GM21825 (cell line): ENCODE measurements at regions not wholly inside any gene's neighbourhood (a gene's known extent, or its start where the extent isn't known, plus 50 kb on each side); places are given as distances from the start of the nearest gene placed in this dataset.
"Not testable (repeated sequence)": the region's sequence is repeated elsewhere in the genome, so short reads cannot be mapped to it uniquely, and the experiment has no call there.

Experiments
- ATAC-seq: cut with Tn5 transposase; IDR thresholded peaks from one replicate; pipeline ENCODE4 v1.9.1; 2021; ENCODE audit warnings: mild to moderate bottlenecking, moderate library complexity; ENCODE audit not compliant: unreplicated experiment

- no peak for ATAC-seq
Measured at GRCh38 chr19:29015569-29015968, 197.4 kb downstream of the UQCRFS1 start.

- no peak for ATAC-seq
Measured at GRCh38 chr19:29014857-29015436, 198.0 kb downstream of the UQCRFS1 start.

- no peak for ATAC-seq
Measured at GRCh38 chr19:29013988-29014387, 199.0 kb downstream of the UQCRFS1 start.

GRCh38 chr19:29013325-29013724 lies 199.6 kb downstream of the UQCRFS1 start:
- ATAC-seq = no peak

- ATAC-seq = no peak
Measured at GRCh38 chr19:29012457-29012856, 200.5 kb downstream of the UQCRFS1 start.

- no peak for ATAC-seq
Measured at GRCh38 chr19:29010276-29010675, 202.7 kb downstream of the UQCRFS1 start.

- no peak for ATAC-seq
Measured at GRCh38 chr19:29006057-29006735, 206.8 kb downstream of the UQCRFS1 start.

- no peak for ATAC-seq
Measured at GRCh38 chr19:29004796-29005195, 208.2 kb downstream of the UQCRFS1 start.

GRCh38 chr19:29003641-29004409 lies 209.1 kb downstream of the UQCRFS1 start:
- ATAC-seq = no peak

- ATAC-seq = no peak
Measured at GRCh38 chr19:29002336-29002735, 210.6 kb downstream of the UQCRFS1 start.

GRCh38 chr19:29001597-29002245 lies 211.2 kb downstream of the UQCRFS1 start:
- ATAC-seq = no peak

GRCh38 chr19:29001141-29001581 lies 211.8 kb downstream of the UQCRFS1 start:
- no peak for ATAC-seq

GRCh38 chr19:28999724-29000433 lies 213.1 kb downstream of the UQCRFS1 start:
- no peak for ATAC-seq

- ATAC-seq = no peak
Measured at GRCh38 chr19:28998974-28999373, 214.0 kb downstream of the UQCRFS1 start.

- not testable (repeated sequence) for ATAC-seq
Measured at GRCh38 chr19:28997866-28998265, 215.1 kb downstream of the UQCRFS1 start.

GRCh38 chr19:28990522-28990921 lies 222.4 kb downstream of the UQCRFS1 start:
- ATAC-seq = no peak

GRCh38 chr19:28989739-28990138 lies 223.2 kb downstream of the UQCRFS1 start:
- no peak for ATAC-seq

GRCh38 chr19:28988066-28988465 lies 224.9 kb downstream of the UQCRFS1 start:
- no peak for ATAC-seq

- ATAC-seq = no peak
Measured at GRCh38 chr19:28987177-28987576, 225.8 kb downstream of the UQCRFS1 start.

- ATAC-seq = no peak
Measured at GRCh38 chr19:28985201-28985600, 227.8 kb downstream of the UQCRFS1 start.

- no peak for ATAC-seq
Measured at GRCh38 chr19:28984315-28984714, 228.6 kb downstream of the UQCRFS1 start.
